HG03354 (cell line): ENCODE measurements at regions not wholly inside any gene's neighbourhood (a gene's known extent, or its start where the extent isn't known, plus 50 kb on each side); places are given as distances from the start of the nearest gene placed in this dataset.
"Not testable (repeated sequence)": the region's sequence is repeated elsewhere in the genome, so short reads cannot be mapped to it uniquely, and the experiment has no call there.

Experiments
- ATAC-seq: cut with Tn5 transposase; IDR thresholded peaks from one replicate; pipeline ENCODE4 v1.9.1; 2021; ENCODE audit warnings: mild to moderate bottlenecking; ENCODE audit not compliant: unreplicated experiment, poor library complexity, severe bottlenecking

- ATAC-seq: no peak
Measured at GRCh38 chr14:97776890-97777558, 979.8 kb downstream of the VRK1 start.

- ATAC-seq: no peak
Measured at GRCh38 chr14:97777622-97778355, 980.6 kb downstream of the VRK1 start.

GRCh38 chr14:97779140-97779539 lies 982.0 kb downstream of the VRK1 start:
- no peak for ATAC-seq

- no peak for ATAC-seq
Measured at GRCh38 chr14:97780804-97781203, 983.6 kb downstream of the VRK1 start.

- no peak for ATAC-seq
Measured at GRCh38 chr14:97781961-97782360, 984.8 kb downstream of the VRK1 start.

- ATAC-seq: no peak
Measured at GRCh38 chr14:97782871-97783414, 985.8 kb downstream of the VRK1 start.

- ATAC-seq: no peak
Measured at GRCh38 chr14:97785495-97785894, 988.3 kb downstream of the VRK1 start.

- ATAC-seq: peak; percentile 71
Measured at GRCh38 chr14:97788364-97788763, 991.2 kb downstream of the VRK1 start.

GRCh38 chr14:97788846-97789526 lies 991.8 kb downstream of the VRK1 start:
- peak; percentile 31 for ATAC-seq

- ATAC-seq: no peak
Measured at GRCh38 chr14:97791072-97791471, 993.9 kb downstream of the VRK1 start.

- no peak for ATAC-seq
Measured at GRCh38 chr14:97791906-97792305, 994.7 kb downstream of the VRK1 start.

- no peak for ATAC-seq
Measured at GRCh38 chr14:97796511-97796910, 999.3 kb downstream of the VRK1 start.

- ATAC-seq: no peak
Measured at GRCh38 chr14:97798176-97798575, 1001.0 kb downstream of the VRK1 start.

GRCh38 chr14:97802430-97803373 lies 1005.5 kb downstream of the VRK1 start:
- ATAC-seq: no peak

- no peak for ATAC-seq
Measured at GRCh38 chr14:97804056-97804455, 1006.9 kb downstream of the VRK1 start.

- ATAC-seq: no peak
Measured at GRCh38 chr14:97806891-97807290, 1009.7 kb downstream of the VRK1 start.

- ATAC-seq: not testable (repeated sequence)
Measured at GRCh38 chr14:97808541-97808940, 1011.4 kb downstream of the VRK1 start.

GRCh38 chr14:97813556-97813955 lies 1016.4 kb downstream of the VRK1 start:
- ATAC-seq: no peak

GRCh38 chr14:97820781-97821180 lies 1023.6 kb downstream of the VRK1 start:
- no peak for ATAC-seq

- no peak for ATAC-seq
Measured at GRCh38 chr14:97824218-97824617, 1027.0 kb downstream of the VRK1 start.
